ENCODE measurements at regions not wholly inside any gene's neighbourhood (a gene's known extent, or its start where the extent isn't known, plus 50 kb on each side); places are given as distances from the start of the nearest gene placed in this dataset.
A peak's percentile ranks its signal among the peaks of the same experiment; 100 is the strongest.

DNA sequence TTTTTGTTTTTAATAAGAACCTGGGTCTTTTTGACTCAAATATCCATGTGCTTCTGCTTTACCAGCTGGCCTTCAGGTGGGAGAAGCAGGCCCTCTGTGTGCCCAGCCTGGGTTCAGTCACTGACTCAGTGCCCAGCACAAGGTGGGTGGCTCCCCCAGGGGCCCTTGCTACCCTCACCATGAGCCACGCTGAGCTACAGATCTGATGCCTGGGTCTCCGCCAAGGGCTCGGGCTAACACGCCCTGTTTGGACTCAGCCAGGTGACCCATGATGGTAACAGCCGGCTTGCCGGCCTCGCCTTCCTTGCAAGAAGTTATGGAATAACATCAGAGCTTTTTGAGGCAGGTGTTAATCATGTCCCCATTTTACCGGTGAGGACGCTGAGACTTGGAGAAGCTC lies 109.5 kb upstream of the NLRP1 start:
- DNase-seq (ENCODE audit: low read depth in 4 of 4, low spot score in 3 of 4), result no peak

DNA sequence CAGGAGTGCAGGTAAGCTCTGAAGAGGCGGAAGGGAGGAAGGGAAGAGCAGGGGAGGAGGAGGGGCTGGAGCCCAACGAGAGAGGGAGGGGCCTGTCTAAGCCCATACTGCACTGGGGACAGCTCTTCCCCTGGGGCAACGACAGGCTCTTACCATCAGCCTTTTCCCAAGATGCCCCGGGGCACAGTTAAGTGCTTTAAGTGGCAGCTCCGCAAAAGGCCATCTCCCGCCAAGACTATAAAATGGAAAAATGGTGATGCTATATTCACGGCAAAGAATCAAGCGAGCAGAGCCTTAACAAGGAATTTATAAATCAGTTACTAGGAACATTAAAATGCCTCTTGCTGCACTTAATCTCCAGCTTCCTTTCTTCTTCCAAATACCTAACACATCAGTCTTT lies 110.2 kb upstream of the NLRP1 start:
- DNase-seq (ENCODE audit: low read depth in 4 of 4, low spot score in 3 of 4), result peak in 2 of 4 donors; percentile 23 to 52

- no peak for DNase-seq (ENCODE audit: low read depth in 4 of 4, low spot score in 3 of 4)
Measured at GRCh38 chr17:5695480-5695879, 111.2 kb upstream of the NLRP1 start.

GRCh38 chr17:5698959-5699358 lies 114.7 kb upstream of the NLRP1 start:
- no peak for DNase-seq (ENCODE audit: low read depth in 4 of 4, low spot score in 3 of 4)

DNA sequence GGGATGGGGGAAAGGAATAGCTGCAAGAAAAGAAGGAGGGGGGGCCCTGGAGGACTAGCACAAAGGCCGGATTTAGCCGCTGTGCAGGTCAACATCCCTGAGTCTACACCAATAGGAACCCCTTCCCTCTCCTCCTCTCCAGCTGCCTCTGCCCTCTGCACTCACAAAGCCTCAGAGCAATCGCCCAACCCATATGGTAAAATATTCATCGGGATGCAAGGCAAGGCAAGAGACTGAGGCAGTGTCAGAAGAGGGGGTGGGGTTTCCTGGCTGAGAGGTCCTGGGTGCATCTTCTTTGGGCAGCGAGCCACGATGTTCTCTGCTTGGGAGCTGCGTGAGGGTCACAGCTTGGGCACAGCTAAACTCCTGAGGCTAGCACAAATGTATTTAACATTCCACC lies 115.5 kb upstream of the NLRP1 start:
- no peak for DNase-seq (ENCODE audit: low read depth in 4 of 4, low spot score in 3 of 4)

GRCh38 chr17:5700745-5701144 lies 116.4 kb upstream of the NLRP1 start:
- DNase-seq (ENCODE audit: low read depth in 4 of 4, low spot score in 3 of 4), result no peak

DNA sequence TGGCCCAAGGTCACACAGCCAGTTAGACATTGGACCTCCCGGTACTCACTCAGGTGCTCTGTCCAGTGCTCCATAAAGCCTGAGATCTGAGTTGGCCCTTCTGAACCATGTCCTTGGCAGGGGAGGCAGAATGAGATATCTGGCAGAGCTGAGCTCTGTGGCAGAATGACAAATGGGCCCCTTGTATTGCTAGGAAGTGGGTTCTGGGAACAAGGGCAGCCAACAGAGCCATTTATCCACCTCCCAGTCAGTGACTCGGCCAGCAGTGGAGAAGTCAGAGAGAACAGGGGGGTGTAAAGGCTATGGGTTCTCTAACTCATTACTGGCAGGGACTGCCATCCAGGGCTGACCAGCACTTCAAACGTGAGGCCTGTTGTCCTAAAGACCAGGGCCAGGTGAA lies 117.1 kb upstream of the NLRP1 start:
- DNase-seq (ENCODE audit: low read depth in 4 of 4, low spot score in 3 of 4), result no peak

DNA sequence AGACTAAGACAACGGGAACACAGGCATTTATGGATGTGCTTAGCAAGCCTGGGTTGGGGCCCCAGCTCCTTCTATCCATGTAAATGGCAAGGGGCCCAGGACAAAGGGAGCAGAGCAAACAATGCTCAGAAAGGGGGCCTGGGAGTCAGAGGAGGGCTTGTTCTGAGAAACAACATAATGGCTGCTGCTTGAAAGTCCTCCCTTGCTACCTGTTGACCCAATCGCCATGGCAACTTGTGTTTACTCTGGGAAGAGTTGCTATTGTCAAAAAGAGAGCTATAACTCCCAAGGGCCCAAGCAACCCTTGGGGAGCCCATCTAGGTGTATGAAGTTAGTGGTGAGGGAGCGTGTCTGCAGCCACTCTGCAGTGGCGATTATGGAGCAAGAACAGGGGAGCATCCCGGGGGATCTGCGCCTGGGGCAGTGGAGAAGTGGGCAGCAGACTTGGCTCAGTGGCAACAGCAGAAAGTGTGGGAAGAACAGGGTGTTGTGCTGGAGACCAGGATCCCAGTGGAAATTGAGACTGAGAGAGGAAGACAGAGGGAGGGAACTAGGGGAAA lies 118.7 kb upstream of the NLRP1 start:
- no peak for DNase-seq (ENCODE audit: low read depth in 4 of 4, low spot score in 3 of 4)

GRCh38 chr17:5703736-5704135 lies 119.4 kb upstream of the NLRP1 start:
- DNase-seq (ENCODE audit: low read depth in 4 of 4, low spot score in 3 of 4), result no peak

DNA sequence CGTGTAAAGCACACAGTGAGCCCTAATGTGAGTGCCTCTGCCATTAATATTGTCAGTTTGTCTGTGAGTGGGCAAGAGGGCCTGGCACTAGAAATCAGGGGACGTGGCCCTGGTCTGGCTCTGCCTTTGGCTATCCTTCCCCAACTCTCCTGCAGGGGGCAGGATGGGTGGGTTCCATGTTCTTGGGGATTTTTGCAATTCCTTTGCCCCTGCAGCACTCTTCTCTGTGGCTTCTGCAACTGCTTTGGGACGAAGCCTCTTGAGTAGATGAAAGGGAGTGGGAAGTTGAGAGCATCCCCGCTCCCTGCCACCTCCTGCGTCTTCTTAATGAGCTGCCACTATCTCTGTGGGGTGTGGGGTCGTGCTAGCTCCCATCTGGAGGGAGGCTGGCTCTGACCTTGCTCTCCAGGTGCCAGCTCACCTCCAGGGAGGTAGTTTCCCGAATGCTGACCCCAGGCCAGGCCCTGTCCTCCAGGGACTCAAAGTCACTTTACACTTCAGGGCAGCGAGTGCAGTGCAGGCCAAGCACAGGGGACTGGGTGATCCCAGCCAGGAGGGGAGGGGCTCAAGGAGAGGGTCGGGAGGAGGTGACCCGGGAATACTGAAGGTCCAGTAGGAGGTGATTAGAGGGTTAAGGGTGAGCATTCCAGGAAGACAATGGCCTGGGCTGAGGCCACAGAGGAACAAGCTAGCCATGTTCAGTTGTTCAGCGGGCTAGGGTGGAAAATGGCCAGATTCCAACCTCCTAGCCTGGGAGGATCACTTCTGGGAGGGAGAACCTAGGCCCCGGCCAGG lies 121.0 kb upstream of the NLRP1 start:
- DNase-seq (ENCODE audit: low read depth in 4 of 4, low spot score in 3 of 4), result no peak

DNA sequence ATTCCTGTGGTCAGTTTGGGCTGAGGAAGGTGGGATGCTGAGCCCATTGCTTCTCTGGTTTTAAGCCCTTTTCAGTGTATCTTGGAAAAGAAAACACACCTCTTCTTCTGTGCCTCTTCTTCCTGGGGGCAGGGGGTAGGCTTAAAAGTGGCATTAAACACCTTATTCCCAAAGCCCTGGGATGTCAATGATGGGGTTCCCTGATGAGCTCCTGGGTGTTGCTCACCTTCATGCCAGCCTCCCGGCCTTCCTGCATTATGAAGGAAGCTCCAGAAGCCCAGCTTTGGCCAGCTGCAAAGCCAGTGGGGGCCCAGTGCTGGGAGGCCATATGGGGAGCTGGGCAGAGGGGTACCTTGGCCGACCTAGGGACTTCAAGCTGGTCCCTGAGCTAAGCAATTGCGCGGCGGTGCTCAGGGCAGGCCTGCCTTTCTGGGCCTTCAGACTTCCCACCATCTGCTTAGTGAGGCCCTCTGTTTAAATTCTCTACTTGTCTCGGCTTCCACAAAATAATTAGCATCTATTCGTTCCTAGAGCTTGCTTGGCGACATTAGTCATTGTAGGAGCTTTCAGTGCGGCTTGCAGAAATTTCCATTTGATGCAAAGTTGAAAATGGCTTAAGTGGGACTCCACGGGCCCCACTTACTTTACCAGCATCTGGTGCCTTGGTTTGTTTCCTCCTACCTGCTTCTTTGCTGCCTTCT lies 121.7 kb upstream of the NLRP1 start:
- no peak for DNase-seq (ENCODE audit: low read depth in 4 of 4, low spot score in 3 of 4)

DNA sequence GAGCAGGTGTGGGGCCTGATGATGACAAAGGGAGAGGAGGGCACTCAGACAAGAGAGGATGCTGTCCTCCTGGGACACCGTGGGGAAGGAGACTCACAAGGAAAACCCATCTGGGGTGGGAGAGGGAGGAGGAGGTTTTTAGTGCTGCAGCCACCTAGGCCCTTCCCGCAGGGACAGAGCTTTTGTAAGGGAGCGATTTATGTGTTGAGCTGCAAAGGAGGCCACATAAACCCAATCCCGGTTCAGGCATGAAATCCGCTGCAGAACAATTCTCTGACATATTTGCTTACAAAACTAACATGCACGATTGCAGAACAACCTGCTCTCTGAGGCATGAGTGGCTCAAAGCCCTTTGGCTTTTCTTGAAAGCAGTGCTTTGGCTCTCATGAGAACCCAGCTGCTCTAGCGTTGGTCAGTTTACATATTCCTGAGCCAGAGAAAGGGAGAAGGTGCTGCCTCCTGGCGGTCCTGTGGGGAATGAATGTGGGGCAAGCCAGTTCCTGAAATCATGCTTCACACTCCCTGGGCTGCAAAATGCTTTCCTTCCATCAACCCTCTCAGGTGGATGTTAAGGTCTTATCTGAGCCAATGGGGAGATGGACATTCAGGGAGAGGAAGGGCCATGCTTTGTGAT lies 122.4 kb upstream of the NLRP1 start:
- peak; percentile 29 to 63 (median 44) for DNase-seq (ENCODE audit: low read depth in 4 of 4, low spot score in 3 of 4)

DNA sequence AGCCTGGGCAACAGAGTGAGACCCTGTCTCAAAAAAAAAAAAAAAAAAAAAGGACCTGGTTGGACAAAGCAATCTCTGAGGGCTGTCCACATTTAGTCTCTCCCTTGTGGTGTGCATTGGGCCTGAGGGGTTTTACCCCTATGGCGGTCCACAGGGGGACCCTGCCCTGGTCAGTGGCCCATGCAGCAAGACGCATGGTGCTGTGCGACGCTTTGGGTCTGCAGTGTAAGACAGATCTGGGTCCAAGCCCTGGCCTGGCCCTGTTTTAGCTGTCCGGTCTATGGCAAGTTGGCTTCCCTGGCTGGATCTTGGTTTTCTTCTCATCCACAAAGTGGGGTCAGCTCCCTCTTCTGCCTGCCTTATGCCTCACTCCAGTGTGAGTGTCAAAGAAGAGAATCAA lies 123.2 kb upstream of the NLRP1 start:
- DNase-seq (ENCODE audit: low read depth in 4 of 4, low spot score in 3 of 4), result no peak

- no peak for DNase-seq (ENCODE audit: low read depth in 4 of 4, low spot score in 3 of 4)
Measured at GRCh38 chr17:5708344-5708743, 124.0 kb upstream of the NLRP1 start.

DNA sequence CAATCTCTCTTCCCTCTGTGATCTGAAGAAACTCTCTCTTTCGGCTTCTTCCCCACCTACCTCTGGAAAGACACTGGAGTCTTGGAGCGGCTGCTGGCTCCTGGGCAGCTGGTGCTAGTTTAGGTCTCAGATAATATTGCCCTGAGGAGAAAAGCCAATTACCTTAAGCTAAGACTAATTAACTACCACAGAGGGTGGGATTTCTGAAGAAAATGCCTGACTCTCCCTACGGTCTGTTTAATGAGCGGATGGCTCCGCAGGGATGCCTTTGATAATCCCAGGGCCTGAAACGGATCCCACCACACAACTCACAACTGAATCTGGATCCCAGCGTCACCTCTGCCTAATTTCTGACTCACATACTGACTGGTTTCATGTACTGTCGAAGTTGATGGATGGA lies 127.0 kb upstream of the NLRP1 start:
- no peak for DNase-seq (ENCODE audit: low read depth in 4 of 4, low spot score in 3 of 4)

DNA sequence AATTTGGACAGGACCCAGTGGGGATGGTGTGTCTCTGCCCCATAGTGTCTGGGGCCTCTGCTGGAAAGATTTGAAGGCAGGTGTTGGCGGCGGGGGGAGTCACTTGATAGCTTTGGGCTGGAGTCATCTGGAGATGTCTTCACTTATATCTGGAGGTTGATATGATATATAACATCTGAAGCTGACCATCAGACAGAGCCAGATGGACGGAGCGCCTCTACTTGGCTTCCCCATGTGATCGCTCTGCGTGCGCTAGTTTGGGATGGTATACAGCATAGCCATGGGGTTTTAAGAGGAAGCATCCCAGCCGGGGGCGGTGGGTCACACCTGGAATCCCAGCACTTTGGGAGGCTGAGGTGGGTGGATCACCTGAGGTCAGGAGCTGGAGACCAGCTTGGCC lies 130.7 kb upstream of the NLRP1 start:
- no peak for DNase-seq (ENCODE audit: low read depth in 4 of 4, low spot score in 3 of 4)

DNA sequence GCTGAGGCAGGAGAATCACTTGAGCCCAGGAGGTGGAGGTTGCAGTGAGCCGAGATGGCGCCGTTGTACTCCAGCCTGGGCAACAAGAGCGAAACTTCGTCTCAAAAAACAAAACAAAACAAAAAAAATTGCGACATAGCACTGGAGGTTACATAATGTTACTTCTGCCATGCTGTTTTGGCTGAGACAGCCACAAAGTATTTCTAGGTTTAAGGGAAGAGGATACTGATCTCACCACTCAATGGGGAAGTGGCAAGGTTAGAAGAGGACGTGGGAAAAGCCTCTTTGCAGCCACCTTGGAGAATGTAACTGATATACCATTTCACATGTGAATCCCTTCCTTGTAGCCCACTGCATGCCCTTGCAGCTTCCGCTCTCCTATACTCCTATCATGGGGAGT lies 131.2 kb upstream of the NLRP1 start:
- DNase-seq (ENCODE audit: low read depth in 4 of 4, low spot score in 3 of 4), result no peak

- no peak for DNase-seq (ENCODE audit: low read depth in 4 of 4, low spot score in 3 of 4)
Measured at GRCh38 chr17:5718726-5719125, 134.4 kb upstream of the NLRP1 start.

GRCh38 chr17:5719976-5720375 lies 135.7 kb upstream of the NLRP1 start:
- DNase-seq (ENCODE audit: low read depth in 4 of 4, low spot score in 3 of 4), result no peak

- no peak for DNase-seq (ENCODE audit: low read depth in 4 of 4, low spot score in 3 of 4)
Measured at GRCh38 chr17:5730373-5730772, 146.1 kb upstream of the NLRP1 start.

- DNase-seq (ENCODE audit: low read depth in 4 of 4, low spot score in 3 of 4), result no peak
Measured at GRCh38 chr17:5740937-5741336, 156.6 kb upstream of the NLRP1 start.

- no peak for DNase-seq (ENCODE audit: low read depth in 4 of 4, low spot score in 3 of 4)
Measured at GRCh38 chr17:5741810-5742209, 157.5 kb upstream of the NLRP1 start.
